DND-41 (cell line): ENCODE measurements at regions not wholly inside any gene's neighbourhood (a gene's known extent, or its start where the extent isn't known, plus 50 kb on each side); places are given as distances from the start of the nearest gene placed in this dataset.
"Not testable (repeated sequence)": the region's sequence is repeated elsewhere in the genome, so short reads cannot be mapped to it uniquely, and the experiment has no call there.

Experiments
- ATAC-seq: fragments of 200-7000 bp; cut with Tn5 transposase; 3 replicates; pipeline ENCODE4 v1.9.1; 2021; ENCODE audit warnings: low read depth; ENCODE audit not compliant: insufficient read depth
- DNase-seq: peaks from one replicate; pipeline ENCODE4 v3.0.0-alpha.2; 2020
- H2AFZ ChIP-seq: 2 replicates; pipeline ENCODE4 v1.6.0; 2012; ENCODE audit warnings: low read depth, low read length
- H3K27ac ChIP-seq: 2 replicates; pipeline ENCODE4 v1.5.1; 2012; ENCODE audit warnings: low read length, inconsistent platforms
- H3K27me3 ChIP-seq: fragments of 200-600 bp; sonication (generic); 2 replicates; pipeline ENCODE4 v1.6.0; 2012; ENCODE audit warnings: low read length, mild to moderate bottlenecking, inconsistent platforms; ENCODE audit not compliant: insufficient read depth, poor library complexity
- H3K36me3 ChIP-seq: 2 replicates; pipeline ENCODE4 v1.5.1; 2012; ENCODE audit warnings: low read length, inconsistent platforms; ENCODE audit not compliant: insufficient read depth
- H3K4me1 ChIP-seq: 2 replicates; pipeline ENCODE4 v1.5.1; 2012; ENCODE audit warnings: mild to moderate bottlenecking, low read length; ENCODE audit not compliant: insufficient read depth
- H3K4me2 ChIP-seq: 2 replicates; pipeline ENCODE4 v1.6.0; 2012; ENCODE audit warnings: mild to moderate bottlenecking, moderate library complexity, low read length, inconsistent platforms; ENCODE audit not compliant: insufficient read depth
- H3K4me3 ChIP-seq, 2 experiments: fragments of 200-600 bp in 1 of 2; shearing (Covaris generic) in 1 of 2; 2 replicates each; pipeline ENCODE4 v1.5.1; 2012 to 2016; ENCODE audit warnings: inconsistent platforms in 2 of 2, low read length in 2 of 2, mild to moderate bottlenecking in 2 of 2, low read depth in 1 of 2, moderate library complexity in 1 of 2
- H3K79me2 ChIP-seq: 2 replicates; pipeline ENCODE4 v1.6.0; 2012; ENCODE audit warnings: low read length, inconsistent platforms; ENCODE audit not compliant: insufficient read depth
- H3K9ac ChIP-seq: 2 replicates; pipeline ENCODE4 v1.6.0; 2012; ENCODE audit warnings: low read depth, mild to moderate bottlenecking, inconsistent platforms, low read length, moderate library complexity
- H3K9me3 ChIP-seq: 2 replicates; pipeline ENCODE4 v1.5.1; 2012; ENCODE audit warnings: low read length, moderate library complexity, mild to moderate bottlenecking, inconsistent platforms; ENCODE audit not compliant: insufficient read depth, severe bottlenecking
- H4K20me1 ChIP-seq: 2 replicates; pipeline ENCODE4 v1.6.0; 2012; ENCODE audit warnings: low read length; ENCODE audit not compliant: insufficient read depth
- EZH2 ChIP-seq: IDR thresholded peaks from 3 replicates; pipeline ENCODE4 v1.6.1; 2012; ENCODE audit warnings: borderline replicate concordance, low read depth, mild to moderate bottlenecking, moderate library complexity, low read length, inconsistent platforms; ENCODE audit not compliant: severe bottlenecking
- TF ChIP-seq, protein P1 (sequence below): IDR thresholded peaks from 2 replicates; pipeline ENCODE4 v1.5.1; 2012; ENCODE audit warnings: borderline replicate concordance, low read length, moderate library complexity, mild to moderate bottlenecking; ENCODE audit not compliant: poor library complexity, severe bottlenecking; ENCODE audit errors: extremely low read depth

DNA sequence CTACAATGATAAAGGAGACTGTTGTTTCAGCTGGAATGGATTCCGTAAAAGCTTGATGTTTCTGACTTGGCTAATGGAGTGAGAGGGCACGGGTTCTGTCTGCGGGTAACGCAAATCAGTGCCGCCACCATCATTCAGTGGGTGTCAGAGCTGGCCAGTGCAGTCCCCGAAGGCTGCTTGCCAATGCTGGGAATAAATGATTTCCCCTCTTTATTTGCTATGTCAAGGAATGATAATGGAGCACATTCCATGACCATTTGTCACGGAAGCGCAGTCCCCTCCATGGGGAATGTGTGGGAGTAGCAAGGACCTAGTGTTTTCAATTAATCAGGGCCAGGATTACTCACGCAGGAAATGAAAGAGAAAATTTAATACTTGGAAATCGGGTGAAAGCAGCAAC, 899.3 kb downstream of the UQCRFS1 start:
- Histone ChIP-seq H3K9ac (no peak overlapping the region), H3K9me3 (no peaks in the 10 kb centered on the region), H3K4me1 (no peaks in the 10 kb centered on the region), H4K20me1 (no peaks in the 10 kb centered on the region), H3K27me3 (no peaks in the 10 kb centered on the region), H2AFZ (no peak overlapping the region), H3K4me2 (no peak overlapping the region), H3K27ac (no peak overlapping the region), H3K79me2 (no peaks in the 10 kb centered on the region), H3K36me3 (no peaks in the 10 kb centered on the region), H3K4me3 (no peak overlapping the region)
- ATAC-seq (no peak), DNase-seq (no peak)
- TF ChIP-seq, protein P1, sequence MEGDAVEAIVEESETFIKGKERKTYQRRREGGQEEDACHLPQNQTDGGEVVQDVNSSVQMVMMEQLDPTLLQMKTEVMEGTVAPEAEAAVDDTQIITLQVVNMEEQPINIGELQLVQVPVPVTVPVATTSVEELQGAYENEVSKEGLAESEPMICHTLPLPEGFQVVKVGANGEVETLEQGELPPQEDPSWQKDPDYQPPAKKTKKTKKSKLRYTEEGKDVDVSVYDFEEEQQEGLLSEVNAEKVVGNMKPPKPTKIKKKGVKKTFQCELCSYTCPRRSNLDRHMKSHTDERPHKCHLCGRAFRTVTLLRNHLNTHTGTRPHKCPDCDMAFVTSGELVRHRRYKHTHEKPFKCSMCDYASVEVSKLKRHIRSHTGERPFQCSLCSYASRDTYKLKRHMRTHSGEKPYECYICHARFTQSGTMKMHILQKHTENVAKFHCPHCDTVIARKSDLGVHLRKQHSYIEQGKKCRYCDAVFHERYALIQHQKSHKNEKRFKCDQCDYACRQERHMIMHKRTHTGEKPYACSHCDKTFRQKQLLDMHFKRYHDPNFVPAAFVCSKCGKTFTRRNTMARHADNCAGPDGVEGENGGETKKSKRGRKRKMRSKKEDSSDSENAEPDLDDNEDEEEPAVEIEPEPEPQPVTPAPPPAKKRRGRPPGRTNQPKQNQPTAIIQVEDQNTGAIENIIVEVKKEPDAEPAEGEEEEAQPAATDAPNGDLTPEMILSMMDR: no peak
- TF ChIP-seq EZH2: no peak

DNA sequence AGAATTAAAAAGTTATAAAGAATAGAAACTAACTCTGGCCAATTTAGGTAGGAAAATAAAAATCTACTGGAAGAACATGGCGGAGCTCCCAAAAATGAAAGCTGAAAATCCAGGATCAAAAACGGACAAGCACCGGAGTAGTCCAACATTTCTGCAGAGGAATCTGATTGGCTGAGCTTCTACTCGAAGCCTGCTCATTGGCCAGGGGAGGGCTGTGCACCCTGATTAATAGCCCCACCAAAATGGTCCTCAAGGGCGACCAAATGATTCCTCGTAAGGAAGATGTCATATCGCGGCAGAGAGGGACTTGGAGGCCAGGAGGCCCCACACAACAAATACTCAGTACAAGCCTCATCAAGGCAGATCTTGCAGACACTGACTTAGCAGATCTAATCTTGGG, 900.7 kb downstream of the UQCRFS1 start:
- TF ChIP-seq EZH2: no peak
- TF ChIP-seq, protein P1: no peak
- Histone ChIP-seq H3K27me3 (no peaks in the 10 kb centered on the region), H3K4me3 (no peak overlapping the region), H2AFZ (no peak overlapping the region), H3K4me1 (no peaks in the 10 kb centered on the region), H3K79me2 (no peaks in the 10 kb centered on the region), H3K4me2 (no peak overlapping the region), H3K9ac (no peak overlapping the region), H3K27ac (no peak overlapping the region), H3K36me3 (no peaks in the 10 kb centered on the region), H4K20me1 (no peaks in the 10 kb centered on the region), H3K9me3 (no peaks in the 10 kb centered on the region)
- ATAC-seq (no peak), DNase-seq (no peak)

DNA sequence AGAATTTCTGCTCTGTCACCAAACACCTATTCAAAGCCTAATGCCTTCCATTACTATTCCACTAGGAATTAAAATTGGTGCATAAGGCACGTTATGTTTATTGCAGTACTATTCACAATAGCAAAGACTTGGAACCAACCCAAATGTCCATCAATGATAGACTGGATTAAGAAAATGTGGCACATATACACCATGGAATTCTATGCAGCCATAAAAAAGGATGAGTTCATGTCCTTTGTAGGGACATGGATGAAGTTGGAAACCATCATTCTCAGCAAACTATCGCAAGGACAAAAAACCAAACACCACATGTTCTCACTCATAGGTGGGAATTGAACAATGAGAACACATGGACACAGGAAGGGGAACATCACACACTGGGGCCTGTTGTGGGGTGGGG, 902.1 kb downstream of the UQCRFS1 start:
- not testable (repeated sequence) for H3K9ac ChIP-seq, DNase-seq, H3K4me3 ChIP-seq, H3K4me2 ChIP-seq, H3K9me3 ChIP-seq, H3K27me3 ChIP-seq, ATAC-seq, H3K27ac ChIP-seq, H3K79me2 ChIP-seq, H4K20me1 ChIP-seq, H3K4me1 ChIP-seq, H2AFZ ChIP-seq, H3K36me3 ChIP-seq

DNA sequence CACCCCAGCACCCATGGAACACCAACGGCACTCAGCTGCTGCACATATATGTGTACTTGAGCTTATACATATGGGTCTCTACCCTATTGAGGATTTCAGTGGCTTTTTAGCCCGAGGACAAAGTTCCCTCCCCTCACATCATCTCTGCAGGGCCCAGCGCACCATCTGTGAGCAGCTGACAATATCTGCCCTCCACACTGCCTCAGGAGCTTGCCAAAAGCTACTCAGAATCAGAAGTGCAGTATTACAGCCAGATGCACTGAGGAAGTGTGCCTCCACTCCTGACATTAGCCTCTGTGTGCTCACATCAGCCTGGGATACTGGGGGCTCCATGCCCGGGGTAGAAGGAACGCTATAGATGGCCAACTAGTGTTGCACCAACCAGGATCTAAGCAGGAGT, 903.9 kb downstream of the UQCRFS1 start:
- Histone ChIP-seq H3K36me3 (no peaks in the 10 kb centered on the region), H4K20me1 (no peaks in the 10 kb centered on the region), H3K27me3 (no peaks in the 10 kb centered on the region), H3K79me2 (no peaks in the 10 kb centered on the region), H2AFZ (no peak overlapping the region), H3K9me3 (no peaks in the 10 kb centered on the region), H3K9ac (no peak overlapping the region), H3K4me1 (peaks cover 6% of the 10 kb centered on the region), H3K4me3 (no peak overlapping the region), H3K27ac (no peak overlapping the region), H3K4me2 (no peak overlapping the region)
- DNase-seq (no peak), ATAC-seq (no peak)
- TF ChIP-seq EZH2: no peak
- TF ChIP-seq, protein P1: no peak
